ENCODE measurements at regions not wholly inside any gene's neighbourhood (a gene's known extent, or its start where the extent isn't known, plus 50 kb on each side); places are given as distances from the start of the nearest gene placed in this dataset.
"Not testable (repeated sequence)": the region's sequence is repeated elsewhere in the genome, so short reads cannot be mapped to it uniquely, and the experiment has no call there.

- no peak for DNase-seq (ENCODE audit: low read depth)
Observed at GRCh38 chr6:168852376-168852884, 401.2 kb downstream of the THBS2 start.

- no peak for DNase-seq (ENCODE audit: low read depth)
Observed at GRCh38 chr6:168851460-168852375, 401.9 kb downstream of the THBS2 start.

GRCh38 chr6:168850027-168850736 lies 403.5 kb downstream of the THBS2 start:
- DNase-seq (ENCODE audit: low read depth): not testable (repeated sequence)

- DNase-seq (ENCODE audit: low read depth): no peak
Observed at GRCh38 chr6:168849459-168849858, 404.2 kb downstream of the THBS2 start.

GRCh38 chr6:168848797-168849196 lies 404.8 kb downstream of the THBS2 start:
- no peak for DNase-seq (ENCODE audit: low read depth)

- no peak for DNase-seq (ENCODE audit: low read depth)
Observed at GRCh38 chr6:168844821-168845609, 404.0 kb downstream of the SMOC2 start.

- not testable (repeated sequence) for DNase-seq (ENCODE audit: low read depth)
Observed at GRCh38 chr6:168842632-168843212, 401.7 kb downstream of the SMOC2 start.

- DNase-seq (ENCODE audit: low read depth): no peak
Observed at GRCh38 chr6:168841609-168842278, 400.8 kb downstream of the SMOC2 start.

- not testable (repeated sequence) for DNase-seq (ENCODE audit: low read depth)
Observed at GRCh38 chr6:168840932-168841331, 399.9 kb downstream of the SMOC2 start.

GRCh38 chr6:168840299-168840698 lies 399.3 kb downstream of the SMOC2 start:
- DNase-seq (ENCODE audit: low read depth): not testable (repeated sequence)

GRCh38 chr6:168838037-168838399 lies 397.0 kb downstream of the SMOC2 start:
- no peak for DNase-seq (ENCODE audit: low read depth)

GRCh38 chr6:168837254-168838036 lies 396.5 kb downstream of the SMOC2 start:
- DNase-seq (ENCODE audit: low read depth): no peak

GRCh38 chr6:168835991-168836390 lies 395.0 kb downstream of the SMOC2 start:
- no peak for DNase-seq (ENCODE audit: low read depth)

GRCh38 chr6:168834801-168835200 lies 393.8 kb downstream of the SMOC2 start:
- no peak for DNase-seq (ENCODE audit: low read depth)

- no peak for DNase-seq (ENCODE audit: low read depth)
Observed at GRCh38 chr6:168834042-168834587, 393.1 kb downstream of the SMOC2 start.

- DNase-seq (ENCODE audit: low read depth): no peak
Observed at GRCh38 chr6:168828800-168829199, 387.8 kb downstream of the SMOC2 start.

GRCh38 chr6:168828035-168828434 lies 387.1 kb downstream of the SMOC2 start:
- no peak for DNase-seq (ENCODE audit: low read depth)

GRCh38 chr6:168827586-168827871 lies 386.5 kb downstream of the SMOC2 start:
- no peak for DNase-seq (ENCODE audit: low read depth)

GRCh38 chr6:168826726-168827585 lies 386.0 kb downstream of the SMOC2 start:
- no peak for DNase-seq (ENCODE audit: low read depth)

GRCh38 chr6:168826078-168826390 lies 385.1 kb downstream of the SMOC2 start:
- no peak for DNase-seq (ENCODE audit: low read depth)

Measured in GM04503 (cell line).